ENCODE measurements at regions not wholly inside any gene's neighbourhood (a gene's known extent, or its start where the extent isn't known, plus 50 kb on each side); places are given as distances from the start of the nearest gene placed in this dataset.

DNA sequence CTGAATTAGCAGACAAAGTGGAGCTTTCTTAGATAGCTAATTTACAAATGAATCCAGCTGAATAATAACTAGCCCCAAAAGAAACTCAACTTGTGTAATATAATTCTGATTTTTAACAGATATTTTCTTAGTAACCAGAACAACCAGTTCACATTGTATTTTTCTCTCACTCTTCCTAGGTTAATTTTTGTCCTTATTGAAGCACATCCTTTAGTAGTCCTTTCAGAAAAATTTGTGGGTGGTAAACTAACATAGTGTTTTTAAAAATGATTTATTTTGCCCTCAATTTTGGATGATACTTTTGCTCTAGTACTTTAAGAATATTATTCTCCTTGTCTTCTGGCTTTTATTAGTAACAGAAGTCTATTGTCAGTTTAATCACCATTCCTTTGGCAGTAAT lies 190.6 kb upstream of the SLC39A10 start:
- TF ChIP-seq PHF8 (CRISPR knock-in tag; IDR thresholded peaks at IDR 0.05), result no peak
- TF ChIP-seq FOXA1 (IDR thresholded peaks at IDR 0.05), result no peak
- no peak for TF ChIP-seq FOXA1 (CRISPR knock-in tag; IDR thresholded peaks at IDR 0.05)
- no peak for TF ChIP-seq ZNF605 (CRISPR knock-in tag; IDR thresholded peaks at IDR 0.05)
- TF ChIP-seq, protein P1, sequence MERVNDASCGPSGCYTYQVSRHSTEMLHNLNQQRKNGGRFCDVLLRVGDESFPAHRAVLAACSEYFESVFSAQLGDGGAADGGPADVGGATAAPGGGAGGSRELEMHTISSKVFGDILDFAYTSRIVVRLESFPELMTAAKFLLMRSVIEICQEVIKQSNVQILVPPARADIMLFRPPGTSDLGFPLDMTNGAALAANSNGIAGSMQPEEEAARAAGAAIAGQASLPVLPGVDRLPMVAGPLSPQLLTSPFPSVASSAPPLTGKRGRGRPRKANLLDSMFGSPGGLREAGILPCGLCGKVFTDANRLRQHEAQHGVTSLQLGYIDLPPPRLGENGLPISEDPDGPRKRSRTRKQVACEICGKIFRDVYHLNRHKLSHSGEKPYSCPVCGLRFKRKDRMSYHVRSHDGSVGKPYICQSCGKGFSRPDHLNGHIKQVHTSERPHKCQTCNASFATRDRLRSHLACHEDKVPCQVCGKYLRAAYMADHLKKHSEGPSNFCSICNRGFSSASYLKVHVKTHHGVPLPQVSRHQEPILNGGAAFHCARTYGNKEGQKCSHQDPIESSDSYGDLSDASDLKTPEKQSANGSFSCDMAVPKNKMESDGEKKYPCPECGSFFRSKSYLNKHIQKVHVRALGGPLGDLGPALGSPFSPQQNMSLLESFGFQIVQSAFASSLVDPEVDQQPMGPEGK (CRISPR knock-in tag; IDR thresholded peaks at IDR 0.05), result no peak
- TF ChIP-seq, protein P2, sequence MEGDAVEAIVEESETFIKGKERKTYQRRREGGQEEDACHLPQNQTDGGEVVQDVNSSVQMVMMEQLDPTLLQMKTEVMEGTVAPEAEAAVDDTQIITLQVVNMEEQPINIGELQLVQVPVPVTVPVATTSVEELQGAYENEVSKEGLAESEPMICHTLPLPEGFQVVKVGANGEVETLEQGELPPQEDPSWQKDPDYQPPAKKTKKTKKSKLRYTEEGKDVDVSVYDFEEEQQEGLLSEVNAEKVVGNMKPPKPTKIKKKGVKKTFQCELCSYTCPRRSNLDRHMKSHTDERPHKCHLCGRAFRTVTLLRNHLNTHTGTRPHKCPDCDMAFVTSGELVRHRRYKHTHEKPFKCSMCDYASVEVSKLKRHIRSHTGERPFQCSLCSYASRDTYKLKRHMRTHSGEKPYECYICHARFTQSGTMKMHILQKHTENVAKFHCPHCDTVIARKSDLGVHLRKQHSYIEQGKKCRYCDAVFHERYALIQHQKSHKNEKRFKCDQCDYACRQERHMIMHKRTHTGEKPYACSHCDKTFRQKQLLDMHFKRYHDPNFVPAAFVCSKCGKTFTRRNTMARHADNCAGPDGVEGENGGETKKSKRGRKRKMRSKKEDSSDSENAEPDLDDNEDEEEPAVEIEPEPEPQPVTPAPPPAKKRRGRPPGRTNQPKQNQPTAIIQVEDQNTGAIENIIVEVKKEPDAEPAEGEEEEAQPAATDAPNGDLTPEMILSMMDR (CRISPR knock-in tag; IDR thresholded peaks at IDR 0.05), result no peak
- no peak for TF ChIP-seq MED1 (CRISPR knock-in tag; IDR thresholded peaks at IDR 0.05)
- no peak for TF ChIP-seq TBP (CRISPR knock-in tag; IDR thresholded peaks at IDR 0.05)
- TF ChIP-seq, protein P3, sequence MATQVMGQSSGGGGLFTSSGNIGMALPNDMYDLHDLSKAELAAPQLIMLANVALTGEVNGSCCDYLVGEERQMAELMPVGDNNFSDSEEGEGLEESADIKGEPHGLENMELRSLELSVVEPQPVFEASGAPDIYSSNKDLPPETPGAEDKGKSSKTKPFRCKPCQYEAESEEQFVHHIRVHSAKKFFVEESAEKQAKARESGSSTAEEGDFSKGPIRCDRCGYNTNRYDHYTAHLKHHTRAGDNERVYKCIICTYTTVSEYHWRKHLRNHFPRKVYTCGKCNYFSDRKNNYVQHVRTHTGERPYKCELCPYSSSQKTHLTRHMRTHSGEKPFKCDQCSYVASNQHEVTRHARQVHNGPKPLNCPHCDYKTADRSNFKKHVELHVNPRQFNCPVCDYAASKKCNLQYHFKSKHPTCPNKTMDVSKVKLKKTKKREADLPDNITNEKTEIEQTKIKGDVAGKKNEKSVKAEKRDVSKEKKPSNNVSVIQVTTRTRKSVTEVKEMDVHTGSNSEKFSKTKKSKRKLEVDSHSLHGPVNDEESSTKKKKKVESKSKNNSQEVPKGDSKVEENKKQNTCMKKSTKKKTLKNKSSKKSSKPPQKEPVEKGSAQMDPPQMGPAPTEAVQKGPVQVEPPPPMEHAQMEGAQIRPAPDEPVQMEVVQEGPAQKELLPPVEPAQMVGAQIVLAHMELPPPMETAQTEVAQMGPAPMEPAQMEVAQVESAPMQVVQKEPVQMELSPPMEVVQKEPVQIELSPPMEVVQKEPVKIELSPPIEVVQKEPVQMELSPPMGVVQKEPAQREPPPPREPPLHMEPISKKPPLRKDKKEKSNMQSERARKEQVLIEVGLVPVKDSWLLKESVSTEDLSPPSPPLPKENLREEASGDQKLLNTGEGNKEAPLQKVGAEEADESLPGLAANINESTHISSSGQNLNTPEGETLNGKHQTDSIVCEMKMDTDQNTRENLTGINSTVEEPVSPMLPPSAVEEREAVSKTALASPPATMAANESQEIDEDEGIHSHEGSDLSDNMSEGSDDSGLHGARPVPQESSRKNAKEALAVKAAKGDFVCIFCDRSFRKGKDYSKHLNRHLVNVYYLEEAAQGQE (IDR thresholded peaks at IDR 0.05; ENCODE audit: borderline replicate concordance in 1 of 2, low read depth in 1 of 2, low read length in 2 of 2), result no peak
- TF ChIP-seq ZNF510 (CRISPR knock-in tag; IDR thresholded peaks at IDR 0.05; ENCODE audit: low read depth), result no peak
- TF ChIP-seq, protein P4, sequence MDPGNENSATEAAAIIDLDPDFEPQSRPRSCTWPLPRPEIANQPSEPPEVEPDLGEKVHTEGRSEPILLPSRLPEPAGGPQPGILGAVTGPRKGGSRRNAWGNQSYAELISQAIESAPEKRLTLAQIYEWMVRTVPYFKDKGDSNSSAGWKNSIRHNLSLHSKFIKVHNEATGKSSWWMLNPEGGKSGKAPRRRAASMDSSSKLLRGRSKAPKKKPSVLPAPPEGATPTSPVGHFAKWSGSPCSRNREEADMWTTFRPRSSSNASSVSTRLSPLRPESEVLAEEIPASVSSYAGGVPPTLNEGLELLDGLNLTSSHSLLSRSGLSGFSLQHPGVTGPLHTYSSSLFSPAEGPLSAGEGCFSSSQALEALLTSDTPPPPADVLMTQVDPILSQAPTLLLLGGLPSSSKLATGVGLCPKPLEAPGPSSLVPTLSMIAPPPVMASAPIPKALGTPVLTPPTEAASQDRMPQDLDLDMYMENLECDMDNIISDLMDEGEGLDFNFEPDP (CRISPR knock-in tag; conservative IDR thresholded peaks at IDR 0.05), result no peak
